AG04449 (cell line): ENCODE measurements at regions not wholly inside any gene's neighbourhood (a gene's known extent, or its start where the extent isn't known, plus 50 kb on each side); places are given as distances from the start of the nearest gene placed in this dataset.

ENCODE experiments used
- CTCF ChIA-PET: fragments of 350-600 bp; formaldehyde crosslinking; extraction: SDS; loops from one replicate; lab custom pipeline; 2021; ENCODE audit warnings: antibody characterized with exemption; lab: Yijun Ruan, JAX
- POLR2A ChIA-PET: fragments of 400-600, 350-600 bp; formaldehyde crosslinking; extraction: SDS; loops from one replicate; lab custom pipeline; 2020; ENCODE audit warnings: antibody characterized with exemption, inconsistent platforms; lab: Yijun Ruan, JAX
- DNase-seq: peaks from one replicate; pipeline ENCODE4 v3.0.0-alpha.2; 2010; ENCODE audit warnings: low read depth, low spot score
- H3K4me3 ChIP-seq: 2 replicates; pipeline ENCODE4 v1.5.1; 2011; ENCODE audit warnings: low read depth, mild to moderate bottlenecking, control low read depth, low read length
- TF ChIP-seq, protein P1 (sequence below): IDR thresholded peaks from one replicate; pipeline ENCODE4 v1.5.1; 2011; ENCODE audit warnings: mild to moderate bottlenecking, moderate library complexity, low read length, control low read depth, inconsistent platforms; ENCODE audit not compliant: insufficient read depth; ENCODE audit errors: missing control alignments

DNA sequence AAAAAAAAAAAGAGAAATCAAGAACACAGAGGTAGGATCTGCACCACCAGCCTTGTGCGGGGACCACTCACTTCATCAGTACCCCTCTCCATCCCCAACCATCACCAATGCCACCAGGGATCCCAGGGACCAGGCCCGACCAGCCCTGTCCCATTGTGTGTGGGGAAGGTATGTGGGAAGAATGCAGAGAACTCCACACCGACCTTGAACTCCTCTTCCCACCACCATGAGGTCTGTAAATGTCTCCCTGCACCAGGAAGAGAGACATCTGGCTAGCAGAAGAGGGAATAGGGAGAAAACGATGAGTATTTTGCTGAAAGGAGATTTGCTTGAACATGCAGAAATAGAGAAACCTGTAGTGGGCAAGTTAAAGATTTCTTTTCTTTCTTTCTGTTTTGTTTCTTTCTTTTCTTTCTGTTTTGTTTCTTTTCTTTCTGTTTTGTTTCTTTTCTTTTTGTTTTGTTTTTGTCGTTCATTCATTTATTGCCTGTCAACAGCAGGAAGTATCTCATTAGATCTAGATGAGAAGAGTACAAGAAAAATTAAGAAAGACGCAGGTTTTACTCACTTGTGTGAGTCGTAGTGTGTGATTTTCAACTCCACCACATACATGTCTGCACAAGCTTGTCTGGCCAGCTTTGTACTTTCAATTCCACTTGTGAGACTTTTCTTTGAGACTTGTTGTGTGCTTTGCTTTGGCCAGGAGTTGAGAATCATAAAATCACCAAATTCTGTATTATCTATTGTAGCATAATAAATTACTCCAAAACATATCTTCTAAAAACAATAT, 179.8 kb upstream of the HAAO start:
- TF ChIP-seq, protein P1, sequence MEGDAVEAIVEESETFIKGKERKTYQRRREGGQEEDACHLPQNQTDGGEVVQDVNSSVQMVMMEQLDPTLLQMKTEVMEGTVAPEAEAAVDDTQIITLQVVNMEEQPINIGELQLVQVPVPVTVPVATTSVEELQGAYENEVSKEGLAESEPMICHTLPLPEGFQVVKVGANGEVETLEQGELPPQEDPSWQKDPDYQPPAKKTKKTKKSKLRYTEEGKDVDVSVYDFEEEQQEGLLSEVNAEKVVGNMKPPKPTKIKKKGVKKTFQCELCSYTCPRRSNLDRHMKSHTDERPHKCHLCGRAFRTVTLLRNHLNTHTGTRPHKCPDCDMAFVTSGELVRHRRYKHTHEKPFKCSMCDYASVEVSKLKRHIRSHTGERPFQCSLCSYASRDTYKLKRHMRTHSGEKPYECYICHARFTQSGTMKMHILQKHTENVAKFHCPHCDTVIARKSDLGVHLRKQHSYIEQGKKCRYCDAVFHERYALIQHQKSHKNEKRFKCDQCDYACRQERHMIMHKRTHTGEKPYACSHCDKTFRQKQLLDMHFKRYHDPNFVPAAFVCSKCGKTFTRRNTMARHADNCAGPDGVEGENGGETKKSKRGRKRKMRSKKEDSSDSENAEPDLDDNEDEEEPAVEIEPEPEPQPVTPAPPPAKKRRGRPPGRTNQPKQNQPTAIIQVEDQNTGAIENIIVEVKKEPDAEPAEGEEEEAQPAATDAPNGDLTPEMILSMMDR, result no peak
- no peak overlapping the region for H3K4me3 ChIP-seq
- CTCF ChIA-PET, result interaction anchor here (1.6 to 13.2 kb wide), 5 partner anchors 26 to 570 kb away, joined by 4 to 248 read pairs (median 39); partner anchors contain the start of gene ZFP36L2
- no peak for DNase-seq
- POLR2A ChIA-PET, result no interaction called here

DNA sequence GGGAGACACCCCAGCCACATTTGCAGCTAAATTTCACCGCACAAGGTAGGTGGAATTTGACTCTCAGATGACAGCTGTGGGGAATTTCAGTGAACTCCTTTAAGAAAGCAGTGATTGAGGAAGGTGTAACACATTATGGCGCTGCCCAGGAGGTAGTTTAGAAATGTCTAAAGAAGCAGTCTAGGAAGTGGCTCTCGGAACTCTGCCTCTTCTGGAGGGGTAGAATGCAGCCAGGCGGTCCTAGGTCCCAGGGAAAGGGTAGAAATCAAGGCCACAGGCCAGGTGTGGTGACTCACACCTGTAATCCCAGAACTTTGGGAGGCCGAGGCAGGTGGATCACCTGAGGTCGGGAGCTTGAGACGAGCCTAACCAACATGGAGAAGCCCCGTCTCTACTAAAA, 179.0 kb upstream of the HAAO start:
- TF ChIP-seq, protein P1, result no peak
- DNase-seq, result no peak
- ChIA-PET CTCF (interaction anchor here (1.3 to 13.2 kb wide), 5 partner anchors 53 to 571 kb away, joined by 4 to 248 read pairs (median 9); partner anchors contain the start of gene ZFP36L2), POLR2A (interaction anchor here (2.2 to 2.6 kb wide), 2 partner anchors 250 to 256 kb away, joined by 10 to 16 read pairs; partner anchors contain the start of gene ZFP36L2)
- H3K4me3 ChIP-seq, result no peak overlapping the region

DNA sequence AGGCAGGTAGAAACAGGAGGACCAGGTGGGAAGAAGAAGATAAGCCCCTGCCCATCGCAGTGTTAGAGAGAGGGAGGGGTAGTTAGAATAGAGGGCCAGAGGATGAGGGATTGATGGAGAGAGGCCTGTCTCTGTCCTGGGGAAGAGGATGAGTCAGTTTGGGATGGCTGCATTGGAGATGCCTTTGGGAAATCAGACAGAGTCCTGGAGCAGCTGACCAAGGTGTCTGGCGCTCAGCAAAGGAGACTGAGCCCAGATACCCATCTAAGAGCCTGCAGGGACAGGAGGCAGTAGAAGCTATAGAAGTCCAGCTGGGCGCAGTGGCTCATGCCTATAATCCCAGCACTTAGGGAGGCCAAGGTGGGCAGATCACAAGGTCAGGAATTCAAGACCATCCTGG, 177.8 kb upstream of the HAAO start:
- POLR2A ChIA-PET, result interaction anchor here (0.6 to 2.6 kb wide), 8 partner anchors 20 to 257 kb away, joined by 3 to 16 read pairs (median 4); partner anchors contain the start of gene ZFP36L2
- no peak for DNase-seq
- H3K4me3 ChIP-seq, result no peak overlapping the region
- CTCF ChIA-PET, result interaction anchor here (2.3 to 13.2 kb wide), 5 partner anchors 8 to 515 kb away, joined by 8 to 248 read pairs (median 15); partner anchors contain the start of gene ZFP36L2
- TF ChIP-seq, protein P1, result no peak

- no peak overlapping the region for H3K4me3 ChIP-seq
- POLR2A ChIA-PET, result interaction anchor here (0.6 to 2.6 kb wide), 9 partner anchors 19 to 258 kb away, joined by 3 to 16 read pairs (median 4); partner anchors contain the start of gene ZFP36L2
- TF ChIP-seq, protein P1, result no peak
- peak; percentile 87 for DNase-seq
- CTCF ChIA-PET, result interaction anchor here (2.3 to 13.2 kb wide), 5 partner anchors 8 to 515 kb away, joined by 8 to 248 read pairs (median 15); partner anchors contain the start of gene ZFP36L2
Observed at GRCh38 chr2:42969231-42970150, 177.1 kb upstream of the HAAO start.

DNA sequence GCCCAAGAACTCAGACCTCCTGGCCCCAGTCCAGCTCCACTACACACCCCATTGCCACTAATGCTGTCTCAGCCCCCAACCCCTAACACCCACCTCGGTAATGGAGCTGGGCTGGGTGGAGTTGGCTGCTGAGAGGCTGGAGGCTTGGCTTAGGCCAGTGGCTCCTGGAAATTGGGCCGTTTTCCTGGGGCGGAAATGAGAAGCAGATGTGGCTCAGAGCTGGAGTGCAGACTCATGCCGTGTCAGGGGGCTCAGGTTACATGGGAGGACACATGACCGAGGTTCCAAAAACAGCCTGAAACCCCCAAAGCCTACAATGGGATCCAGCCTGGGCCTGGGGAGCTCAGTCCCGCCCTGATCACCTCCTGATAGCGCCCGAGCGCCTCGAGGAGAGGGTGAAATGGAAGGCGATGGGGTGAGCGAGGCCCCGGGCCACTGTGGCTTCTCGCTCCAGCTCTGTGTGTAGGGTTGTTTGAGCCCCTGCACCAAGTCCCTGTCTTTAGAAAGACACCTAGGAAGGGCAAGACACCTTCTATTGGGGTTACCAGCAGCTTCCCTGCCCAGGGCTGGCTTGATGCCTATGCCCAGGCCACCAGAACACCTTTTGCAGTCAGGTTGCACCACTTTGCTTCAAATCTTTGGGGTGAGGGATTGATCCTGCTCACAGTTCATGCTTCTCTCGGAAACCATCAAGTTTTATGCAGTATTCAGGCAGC, 175.7 kb upstream of the HAAO start:
- TF ChIP-seq, protein P1, result no peak
- POLR2A ChIA-PET, result interaction anchor here (0.8 to 1.3 kb wide), 5 partner anchors 9 to 260 kb away, joined by 3 to 5 read pairs (median 3); partner anchors contain the start of gene ZFP36L2
- peak; percentile 67 for DNase-seq

More for the DNA sequence above, 175.7 kb upstream of the HAAO start:
- CTCF ChIA-PET, result interaction anchor here (1.3 to 13.2 kb wide), 6 partner anchors 10 to 257 kb away, joined by 3 to 248 read pairs (median 10); partner anchors contain the start of gene ZFP36L2
- H3K4me3 ChIP-seq, result no peak overlapping the region
